Transverse colon (tissue), 4 donors: ENCODE measurements at regions not wholly inside any gene's neighbourhood (a gene's known extent, or its start where the extent isn't known, plus 50 kb on each side); places are given as distances from the start of the nearest gene placed in this dataset.

Experiments
- DNase-seq: peaks from one replicate; pipeline ENCODE4 v3.0.0-alpha.2; 2019
- H3K27ac ChIP-seq, 4 donors: fragments of 200-600 bp; sonication (generic); 2 replicates each; pipeline ENCODE4 v1.5.1; 2016 to 2018; ENCODE audit warnings: inconsistent platforms in 4 of 4
- H3K27me3 ChIP-seq: fragments of 200-600 bp; sonication (generic); 2 replicates; pipeline ENCODE4 v1.5.1; 2017; ENCODE audit warnings: inconsistent platforms
- H3K36me3 ChIP-seq, 4 donors: fragments of 200-600 bp; sonication (generic); 2 replicates each; pipeline ENCODE4 v1.5.1; 2017 to 2019; ENCODE audit warnings: inconsistent platforms in 4 of 4
- H3K4me1 ChIP-seq, 4 donors: fragments of 200-600 bp; sonication (generic); 2 replicates each; pipeline ENCODE4 v1.5.1; 2017 to 2020; ENCODE audit warnings: inconsistent platforms in 4 of 4
- H3K4me3 ChIP-seq, 4 donors: fragments of 200-600 bp; sonication (generic); 1 replicate in 1 of 4; 2 replicates in 3 of 4; pipeline versions ENCODE4 v1.5.1 to v1.6.1; 2017 to 2019; ENCODE audit warnings: inconsistent platforms in 4 of 4
- H3K9me3 ChIP-seq, 2 donors: fragments of 200-600 bp; sonication (generic); 2 replicates each; pipeline ENCODE4 v1.5.1; 2017 to 2019; ENCODE audit warnings: inconsistent platforms in 2 of 2
- CTCF ChIP-seq, 5 experiments: fragments of 200-600 bp in 3 of 5; fragments of 450-650 bp in 2 of 5; sonication (generic) in 3 of 5; IDR thresholded peaks; 1 replicate in 2 of 5; 2 replicates in 3 of 5; pipeline ENCODE4 v1.5.1; 2016 to 2017; ENCODE audit warnings: antibody characterized with exemption in 5 of 5, inconsistent platforms in 3 of 5, mild to moderate bottlenecking in 2 of 5, moderate library complexity in 1 of 5
- EP300 ChIP-seq: sonication (generic); formaldehyde crosslinking; IDR thresholded peaks from one replicate; pipeline ENCODE4 v1.6.1; 2017; ENCODE audit warnings: antibody characterized with exemption, low read depth
- POLR2A ChIP-seq: fragments of 450-650 bp; IDR thresholded peaks from one replicate; pipeline ENCODE4 v1.6.1; 2016; ENCODE audit warnings: antibody characterized with exemption, mild to moderate bottlenecking, moderate library complexity
- POLR2AphosphoS5 ChIP-seq, 3 donors: sonication (generic); formaldehyde crosslinking; IDR thresholded peaks; one replicate each; pipeline ENCODE4 v1.6.1; 2016; ENCODE audit warnings: antibody characterized with exemption in 3 of 3
- WGBS, 2 donors: methylation state at CpG; one replicate each; pipeline ENCODE4 v1.1.5; 2018; ENCODE audit warnings: low coverage in 1 of 2; 5-methylcytosine and 5-hydroxymethylcytosine counted together
- in situ Hi-C, 4 donors: fragments of 200-750 bp; cut with MboI; loops; one replicate each; pipeline versions ENCODE4 v1.15.0 to v1.15.1; 2017; ENCODE audit warnings: low sequenced_read_pairs in 3 of 4, low pct_ligation_motif_present in 1 of 4, low pct_unique_long_range_greater_than_20kb in 1 of 4
- intact Hi-C: fragments of 100-400 bp; cut with DNase I; formaldehyde crosslinking; loops from one replicate; pipeline ENCODE4 v1.15.1; 2023; ENCODE audit warnings: low total_unique reads

- Histone ChIP-seq H3K27me3 (no peaks in the 10 kb centered on the region), H3K27ac (peak overlapping the region; percentile 15 to 75 (median 62)), H3K9me3 (no peaks in the 10 kb centered on the region), H3K4me3 (no peak overlapping the region), H3K36me3 (no peaks in the 10 kb centered on the region), H3K4me1 (peaks cover 5 to 30% (median 16%) of the 10 kb centered on the region in 4 donors)
- WGBS, 2 donors: 40 to 70% methylated on average over 3 of the region's 3 CpGs
- no peak for TF ChIP-seq POLR2AphosphoS5 (IDR thresholded peaks at IDR 0.05)
- TF ChIP-seq CTCF (IDR thresholded peaks at IDR 0.05): no peak
- TF ChIP-seq POLR2A: no peak
- no peak for DNase-seq
- intact Hi-C loops (no loop called here), in situ Hi-C loops (no loop called here)
Measured at GRCh38 chr2:215712219-215712868, 276.5 kb upstream of the FN1 start.

GRCh38 chr2:215711471-215712034 is 275.7 kb upstream of the FN1 start:
- Histone ChIP-seq H3K4me3 (no peak overlapping the region), H3K27me3 (no peaks in the 10 kb centered on the region), H3K27ac (peak overlapping the region; percentile 15 to 75 (median 62)), H3K9me3 (no peaks in the 10 kb centered on the region), H3K4me1 (peaks cover 5 to 30% (median 16%) of the 10 kb centered on the region in 4 donors), H3K36me3 (no peaks in the 10 kb centered on the region)
- no peak for DNase-seq
- WGBS, 2 donors: 50 to 69% methylated on average over 1 to 2 of the region's 2 CpGs
- in situ Hi-C loops (no loop called here), intact Hi-C loops (no loop called here)
- TF ChIP-seq EP300 (no peak), POLR2AphosphoS5 (IDR thresholded peaks at IDR 0.05) (no peak), POLR2A (no peak), CTCF (IDR thresholded peaks at IDR 0.05) (no peak)

- H3K36me3 ChIP-seq: no peaks in the 10 kb centered on the region
- 76 to 91% methylated on average over 4 to 7 of the region's 7 CpGs for WGBS, 2 donors
- intact Hi-C loops (no loop called here), in situ Hi-C loops (no loop called here)
- no peaks in the 10 kb centered on the region for H3K27me3 ChIP-seq
- peaks cover 0 to 27% (median 16%) of the 10 kb centered on the region in 4 donors for H3K4me1 ChIP-seq
- no peak for DNase-seq
- no peak for TF ChIP-seq POLR2AphosphoS5 (IDR thresholded peaks at IDR 0.05)
- no peak for TF ChIP-seq POLR2A
- TF ChIP-seq EP300: no peak
- no peak for TF ChIP-seq CTCF (IDR thresholded peaks at IDR 0.05)
- no peak overlapping the region for H3K4me3 ChIP-seq
- H3K9me3 ChIP-seq: no peaks in the 10 kb centered on the region
- H3K27ac ChIP-seq: no peak overlapping the region
Measured at GRCh38 chr2:215707608-215708007, 271.7 kb upstream of the FN1 start.

- intact Hi-C loops (no loop called here), in situ Hi-C loops (no loop called here)
- 50 to 62% methylated on average over 2 of the region's 2 CpGs for WGBS, 2 donors
- no peak for DNase-seq
- no peaks in the 10 kb centered on the region for H3K36me3 ChIP-seq
- H3K4me3 ChIP-seq: no peak overlapping the region
- no peaks in the 10 kb centered on the region for H3K27me3 ChIP-seq
- no peak for TF ChIP-seq CTCF (IDR thresholded peaks at IDR 0.05)
- no peak for TF ChIP-seq POLR2A
- TF ChIP-seq POLR2AphosphoS5 (IDR thresholded peaks at IDR 0.05): no peak
- TF ChIP-seq EP300: no peak
- H3K4me1 ChIP-seq: peaks cover 0 to 12% (median 3%) of the 10 kb centered on the region in 4 donors
- H3K27ac ChIP-seq: peak overlapping the region; percentile 31 to 73 (median 61)
- H3K9me3 ChIP-seq: no peaks in the 10 kb centered on the region
Measured at GRCh38 chr2:215705771-215706361, 270.0 kb upstream of the FN1 start.
